HUDEP-2 (cell line): ENCODE measurements at regions not wholly inside any gene's neighbourhood (a gene's known extent, or its start where the extent isn't known, plus 50 kb on each side); places are given as distances from the start of the nearest gene placed in this dataset.
"Not testable (repeated sequence)": the region's sequence is repeated elsewhere in the genome, so short reads cannot be mapped to it uniquely, and the experiment has no call there.

Experiments
- DNase-seq, 76 experiments: peaks; one replicate each; lab custom pipeline; 2025; ENCODE audit not compliant: unreplicated experiment in 76 of 76; lab: John Stamatoyannopoulos, UW

GRCh38 chr18:60319129-60319528, 53.4 kb downstream of the MC4R start:
- DNase-seq: no peak

- DNase-seq: no peak
Measured at GRCh38 chr18:60311676-60312360, 60.8 kb downstream of the MC4R start.

GRCh38 chr18:60295674-60296073, 76.9 kb downstream of the MC4R start:
- no peak for DNase-seq

- no peak for DNase-seq
Measured at GRCh38 chr18:60292186-60292585, 80.4 kb downstream of the MC4R start.

DNA sequence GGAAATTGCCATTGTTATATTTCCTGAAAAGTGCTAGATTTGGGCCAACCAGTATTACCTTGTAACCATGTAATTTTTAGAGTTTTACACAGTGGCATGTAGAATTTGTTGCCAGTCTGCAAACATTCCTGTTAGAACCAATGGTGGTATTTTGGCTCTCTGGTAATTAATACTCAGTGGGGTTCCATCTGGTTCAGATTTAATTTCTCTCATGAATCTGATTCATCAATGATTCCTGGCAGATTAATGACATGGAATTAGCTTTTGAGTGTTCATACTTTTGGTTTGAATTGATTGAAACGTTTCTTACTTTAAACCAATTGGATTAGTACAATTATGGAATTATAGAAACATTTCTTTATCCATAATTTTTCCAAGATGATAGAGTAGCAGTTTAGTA, 93.2 kb downstream of the MC4R start:
- no peak for DNase-seq

- DNase-seq: no peak
Measured at GRCh38 chr18:60277855-60278480, 94.6 kb downstream of the MC4R start.

GRCh38 chr18:60267391-60268058, 105.0 kb downstream of the MC4R start:
- no peak for DNase-seq

- DNase-seq: no peak
Measured at GRCh38 chr18:60266558-60266957, 106.0 kb downstream of the MC4R start.

DNA sequence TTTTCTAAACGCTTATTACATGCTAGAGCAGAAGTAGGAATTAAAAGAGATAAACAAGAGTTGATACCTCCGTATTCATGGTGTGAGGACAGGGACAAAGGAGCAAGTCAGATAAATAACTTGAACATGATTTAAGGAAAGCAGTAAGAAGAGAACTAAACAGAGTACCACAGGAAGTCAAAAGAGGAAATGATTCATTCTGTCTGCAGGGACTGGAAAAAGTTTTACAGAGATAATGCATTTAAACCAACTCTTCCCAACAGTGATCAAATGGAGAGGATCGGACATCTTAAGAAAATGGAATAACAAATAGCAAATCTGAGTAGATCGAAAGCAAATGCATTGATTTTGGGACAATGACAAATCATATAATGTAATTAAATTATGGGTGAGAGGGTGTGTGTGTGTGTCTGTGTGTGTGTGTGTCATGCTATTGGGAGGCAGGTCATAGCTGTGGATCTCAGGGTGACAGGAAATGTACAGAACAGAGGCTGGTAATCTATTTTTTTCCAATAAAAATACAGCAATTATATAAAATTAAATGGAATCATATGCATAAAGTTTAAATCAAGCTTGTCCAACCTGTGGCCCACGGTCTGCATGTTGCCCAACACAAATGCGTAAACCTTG, 113.4 kb downstream of the MC4R start:
- DNase-seq: no peak

- no peak for DNase-seq
Measured at GRCh38 chr18:60249388-60249787, 123.2 kb downstream of the MC4R start.

DNA sequence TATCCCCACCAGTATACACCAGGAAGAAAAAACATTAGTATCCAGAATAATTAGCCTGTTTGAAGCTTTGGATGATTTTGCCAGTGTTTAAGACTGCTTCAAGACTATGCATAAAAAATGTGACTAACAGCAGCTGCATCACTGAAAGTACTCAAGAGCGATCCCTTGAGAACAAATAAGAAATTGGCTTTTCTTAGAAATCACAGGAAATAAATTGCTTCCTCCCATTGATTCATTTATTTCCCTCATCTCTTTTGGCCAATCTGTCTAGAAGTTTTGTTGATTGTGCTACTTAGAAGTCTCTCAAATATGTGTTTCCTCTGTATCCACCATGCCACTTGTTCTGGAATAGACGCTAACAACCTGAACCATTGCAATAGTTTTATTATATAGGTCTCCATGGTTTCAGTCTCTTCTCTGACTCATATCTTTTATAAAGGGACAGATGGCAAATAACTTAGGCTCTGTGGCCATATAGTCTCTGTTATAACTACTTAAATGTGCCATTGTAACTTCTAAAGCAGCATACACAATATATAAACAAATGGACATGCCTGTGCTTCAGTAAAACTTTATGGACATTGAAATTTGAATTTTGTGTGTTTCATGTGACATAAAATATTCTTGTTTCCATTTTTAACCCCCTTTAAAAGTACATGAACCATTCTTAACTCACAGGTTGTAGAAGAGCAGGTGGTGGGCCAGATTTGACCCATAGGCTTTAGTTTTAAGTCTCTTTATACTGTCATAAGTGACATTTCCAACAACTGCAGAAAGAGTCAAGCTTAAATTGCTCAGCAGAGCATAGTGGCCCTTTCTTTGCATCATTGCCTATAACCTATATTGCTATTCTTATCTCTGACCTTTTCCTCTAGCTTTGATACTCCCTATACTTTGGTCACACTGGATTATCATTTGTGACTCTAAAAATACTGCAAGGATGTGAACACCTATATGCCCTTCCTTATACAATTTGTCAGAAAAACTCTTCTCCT, 123.9 kb downstream of the MC4R start:
- no peak for DNase-seq

- no peak for DNase-seq
Measured at GRCh38 chr18:60247103-60247502, 125.5 kb downstream of the MC4R start.

DNA sequence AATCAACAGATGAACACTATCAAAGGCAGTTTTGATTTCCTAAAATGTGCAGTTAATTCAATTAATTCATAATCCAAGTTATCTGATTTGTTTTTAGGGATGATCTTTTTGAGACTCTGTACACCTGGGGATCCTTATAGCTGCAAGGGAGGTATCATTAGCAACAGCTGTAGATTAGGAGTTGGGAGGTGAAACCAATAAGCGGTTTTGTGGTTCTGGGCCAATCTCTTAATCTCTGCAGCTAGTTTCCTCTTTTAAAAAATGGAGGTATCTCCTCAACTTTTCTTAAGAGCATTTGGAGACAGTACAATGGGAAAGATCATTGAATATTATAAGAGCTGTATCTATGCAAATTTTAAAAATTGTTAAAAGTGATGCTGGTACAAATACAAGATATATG, 126.0 kb downstream of the MC4R start:
- no peak for DNase-seq

DNA sequence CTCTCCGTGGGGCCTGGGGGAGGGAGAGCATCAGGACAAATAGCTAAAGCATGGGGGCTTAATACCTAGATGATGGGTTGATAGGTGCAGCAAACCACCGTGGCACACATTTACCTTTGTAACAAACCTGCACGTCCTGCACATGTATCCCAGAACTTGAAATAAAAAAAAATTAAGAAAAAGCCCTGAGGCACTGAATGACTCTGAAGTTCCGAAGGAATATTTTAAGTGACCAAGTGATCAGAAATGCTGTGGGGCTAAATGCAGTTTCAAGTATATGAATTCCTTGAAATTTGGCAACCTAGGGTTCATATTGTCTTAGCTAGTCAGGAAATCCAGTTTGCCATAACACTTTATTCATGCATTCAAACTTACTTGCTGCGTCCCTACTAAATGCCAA, 127.5 kb downstream of the MC4R start:
- no peak for DNase-seq

DNA sequence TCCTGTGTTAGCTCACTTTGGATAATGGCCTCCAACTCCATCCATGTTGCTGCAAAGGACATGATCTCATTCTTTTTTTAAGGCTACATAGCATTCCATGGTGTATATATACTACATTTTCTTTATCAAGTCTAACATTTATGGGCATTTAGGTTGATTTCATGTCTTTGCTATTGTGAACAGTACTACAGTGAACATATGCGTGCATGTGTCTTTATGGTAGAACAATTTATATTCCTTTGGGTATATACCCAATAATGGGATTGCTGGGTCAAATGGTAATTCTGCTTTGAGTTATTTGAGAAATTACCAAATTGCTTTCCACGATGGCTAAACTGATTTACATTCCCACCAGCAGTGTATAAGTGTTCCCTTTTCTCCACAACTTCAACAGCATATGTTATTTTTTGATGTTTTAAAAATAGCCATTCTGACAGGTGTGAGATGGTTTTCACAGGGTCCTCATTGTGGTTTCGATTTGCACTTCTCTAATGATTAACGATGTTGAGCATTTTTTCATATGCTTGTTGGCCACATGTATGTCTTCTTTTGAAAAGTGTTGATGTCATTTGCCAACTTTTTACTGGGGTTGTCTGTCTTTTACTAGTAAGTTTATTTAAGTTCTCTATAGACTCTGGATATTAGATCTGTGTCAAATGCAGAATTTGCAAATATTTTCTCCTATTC, 133.4 kb downstream of the MC4R start:
- not testable (repeated sequence) for DNase-seq

DNA sequence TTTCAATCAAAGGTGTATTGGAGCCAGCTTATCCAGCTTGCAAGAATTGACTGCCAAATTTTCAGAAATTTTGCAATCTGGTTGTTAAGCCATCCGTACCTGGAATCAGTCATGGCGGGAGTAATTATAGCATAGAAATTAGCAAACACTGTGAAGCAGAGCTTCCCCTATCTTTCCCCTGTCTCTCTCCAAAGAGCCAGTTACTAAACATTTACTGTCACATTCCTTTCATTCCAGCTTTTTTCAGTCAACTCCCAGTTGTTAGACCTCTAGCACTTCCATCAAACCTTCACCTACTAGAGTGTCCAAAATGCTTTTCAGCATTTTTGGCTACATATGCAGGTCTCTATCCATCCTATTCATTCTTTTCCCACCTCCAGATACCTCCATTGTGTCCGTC, 137.4 kb downstream of the MC4R start:
- DNase-seq: no peak

GRCh38 chr18:60232541-60232940, 140.0 kb downstream of the MC4R start:
- DNase-seq: peak in 3 of 76 experiments; percentile 13 to 27 (median 19)

GRCh38 chr18:60228609-60229595, 143.7 kb downstream of the MC4R start:
- DNase-seq: no peak

- no peak for DNase-seq
Measured at GRCh38 chr18:60215432-60215831, 157.1 kb downstream of the MC4R start.
